Activated B cell treated with CpG ODN at 0.5 μM for 24 hours (primary cell): ENCODE measurements at regions not wholly inside any gene's neighbourhood (a gene's known extent, or its start where the extent isn't known, plus 50 kb on each side); places are given as distances from the start of the nearest gene placed in this dataset.

Experiments used
- ATAC-seq: fragments of 200-7000 bp; cut with Tn5 transposase; one replicate; pipeline ENCODE4 v1.10.0; 2021; ENCODE audit warnings: low read depth, mild to moderate bottlenecking, moderate library complexity
- CTCF ChIA-PET: fragments of 350-600 bp; sonication (Branson Sonifier 250); formaldehyde crosslinking; loops from one replicate; lab custom pipeline; 2021; ENCODE audit warnings: antibody characterized with exemption; lab: Charles Lee
- POLR2A ChIA-PET: fragments of 350-600 bp; sonication (Branson Sonifier 250); formaldehyde crosslinking; loops from one replicate; lab custom pipeline; 2021; ENCODE audit warnings: antibody characterized with exemption; lab: Charles Lee
- DNase-seq: peaks from one replicate; pipeline ENCODE4 v3.0.0; 2022
- H3K27ac Mint-ChIP-seq: one replicate; pipeline ENCODE4 v1.8.0; 2020; ENCODE audit warnings: mixed read lengths
- H3K27me3 Mint-ChIP-seq: one replicate; pipeline ENCODE4 v1.8.0; 2021; ENCODE audit warnings: mixed read lengths
- H3K36me3 Mint-ChIP-seq: one replicate; pipeline ENCODE4 v1.8.0; 2021; ENCODE audit warnings: low read depth, mixed read lengths
- H3K4me1 Mint-ChIP-seq: one replicate; pipeline ENCODE4 v1.8.0; 2021; ENCODE audit warnings: mixed read lengths
- H3K4me3 Mint-ChIP-seq: one replicate; pipeline ENCODE4 v1.8.0; 2020; ENCODE audit warnings: mild to moderate bottlenecking, mixed read lengths
- H3K9me3 Mint-ChIP-seq: one replicate; pipeline ENCODE4 v1.8.0; 2020; ENCODE audit warnings: mixed read lengths
- CTCF ChIP-seq: fragments of 200-600 bp; IDR thresholded peaks from one replicate; pipeline ENCODE4 v1.8.0; 2022; ENCODE audit warnings: antibody characterized with exemption, mild to moderate bottlenecking
- intact Hi-C: fragments of 100-400 bp; cut with micrococcal nuclease; formaldehyde crosslinking; loops from one replicate; pipeline ENCODE4 v1.15.1; 2024

DNA sequence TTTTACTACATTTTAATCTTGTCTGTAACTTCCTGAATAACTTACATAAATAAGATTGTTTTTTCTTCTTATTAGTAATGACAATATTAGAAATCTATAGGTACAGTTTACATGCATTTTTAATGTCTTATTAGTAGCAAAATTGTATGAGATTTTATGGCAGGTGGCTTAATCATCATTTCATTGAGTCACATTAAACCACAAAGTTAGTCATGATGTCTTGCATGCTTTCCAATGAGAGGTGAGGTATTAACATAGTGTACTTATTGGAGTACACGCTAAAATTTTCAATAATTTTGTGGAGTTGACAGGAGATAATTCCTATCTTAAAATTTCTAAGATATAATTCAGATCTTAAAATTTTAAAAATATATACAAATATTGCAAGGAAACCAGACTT, 989.6 kb upstream of the ARRDC3 start:
- H3K4me3 Mint-ChIP-seq = no peak overlapping the region
- DNase-seq (no peak), ATAC-seq (no peak)
- H3K9me3 Mint-ChIP-seq = peaks cover 7% of the 10 kb centered on the region
- no peaks in the 10 kb centered on the region for H3K4me1 Mint-ChIP-seq
- H3K27ac Mint-ChIP-seq = no peak overlapping the region
- CTCF ChIA-PET = no interaction called here
- H3K27me3 Mint-ChIP-seq = no peaks in the 10 kb centered on the region
- intact Hi-C loops = no loop called here
- no peaks in the 10 kb centered on the region for H3K36me3 Mint-ChIP-seq
- TF ChIP-seq CTCF = no peak
- POLR2A ChIA-PET = no interaction called here

- POLR2A ChIA-PET = no interaction called here
- no peak for ATAC-seq
- CTCF ChIA-PET = no interaction called here
Observed at GRCh38 chr5:92371889-92372235, 988.7 kb upstream of the ARRDC3 start.

GRCh38 chr5:92371171-92371888, 988.2 kb upstream of the ARRDC3 start:
- Mint-ChIP-seq H3K4me3 (no peak overlapping the region), H3K4me1 (no peaks in the 10 kb centered on the region), H3K27ac (no peak overlapping the region), H3K9me3 (peaks cover 7% of the 10 kb centered on the region), H3K36me3 (no peaks in the 10 kb centered on the region), H3K27me3 (no peaks in the 10 kb centered on the region)
- intact Hi-C loops = no loop called here
- no peak for TF ChIP-seq CTCF
- ChIA-PET POLR2A (no interaction called here), CTCF (no interaction called here)
- no peak for ATAC-seq
- no peak for DNase-seq

More at GRCh38 chr5:92371889-92372235, 988.7 kb upstream of the ARRDC3 start:
- Mint-ChIP-seq H3K36me3 (no peaks in the 10 kb centered on the region), H3K9me3 (peaks cover 7% of the 10 kb centered on the region), H3K27ac (no peak overlapping the region), H3K4me1 (no peaks in the 10 kb centered on the region), H3K27me3 (no peaks in the 10 kb centered on the region), H3K4me3 (no peak overlapping the region)
- TF ChIP-seq CTCF = no peak
- DNase-seq = no peak
- intact Hi-C loops = no loop called here

GRCh38 chr5:92370032-92370431, 986.9 kb upstream of the ARRDC3 start:
- peaks cover 7% of the 10 kb centered on the region for H3K9me3 Mint-ChIP-seq
- ATAC-seq (no peak), DNase-seq (no peak)
- POLR2A ChIA-PET = no interaction called here
- no peak overlapping the region for H3K27ac Mint-ChIP-seq
- no peaks in the 10 kb centered on the region for H3K27me3 Mint-ChIP-seq
- H3K4me1 Mint-ChIP-seq = no peaks in the 10 kb centered on the region
- no peak overlapping the region for H3K4me3 Mint-ChIP-seq
- H3K36me3 Mint-ChIP-seq = no peaks in the 10 kb centered on the region
- intact Hi-C loops = no loop called here
- CTCF ChIA-PET = no interaction called here
- no peak for TF ChIP-seq CTCF

GRCh38 chr5:92369587-92369986, 986.5 kb upstream of the ARRDC3 start:
- H3K36me3 Mint-ChIP-seq = no peaks in the 10 kb centered on the region
- H3K4me3 Mint-ChIP-seq = no peak overlapping the region
- no peaks in the 10 kb centered on the region for H3K27me3 Mint-ChIP-seq
- DNase-seq = no peak
- no peak for ATAC-seq
- ChIA-PET POLR2A (no interaction called here), CTCF (no interaction called here)
- H3K27ac Mint-ChIP-seq = no peak overlapping the region
- intact Hi-C loops = no loop called here
- peaks cover 7% of the 10 kb centered on the region for H3K9me3 Mint-ChIP-seq
- H3K4me1 Mint-ChIP-seq = no peaks in the 10 kb centered on the region
- TF ChIP-seq CTCF = no peak
